ENCODE measurements at regions not wholly inside any gene's neighbourhood (a gene's known extent, or its start where the extent isn't known, plus 50 kb on each side); places are given as distances from the start of the nearest gene placed in this dataset.

DNA sequence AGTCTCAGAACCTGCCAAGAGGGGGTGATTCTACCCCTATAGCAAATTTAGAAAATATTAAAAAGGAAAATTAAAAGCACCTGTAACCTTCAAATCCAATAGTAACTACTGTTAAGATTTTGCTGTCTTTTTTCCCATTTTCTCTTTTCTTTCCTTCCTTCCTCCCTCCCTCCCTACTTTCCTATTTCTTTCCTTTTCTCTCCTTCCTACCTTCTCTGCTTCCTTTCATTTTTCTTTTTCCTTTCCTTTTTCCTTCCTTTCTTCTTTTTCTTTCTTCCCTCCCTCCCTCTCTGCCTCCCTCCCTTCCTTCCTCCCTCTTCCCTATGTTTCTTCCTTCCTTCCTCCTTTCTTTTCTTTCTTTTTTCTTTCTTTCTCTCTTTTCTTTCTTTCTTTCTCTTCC is 120.2 kb upstream of the KCTD7 start:
- TF ChIP-seq, protein P1, sequence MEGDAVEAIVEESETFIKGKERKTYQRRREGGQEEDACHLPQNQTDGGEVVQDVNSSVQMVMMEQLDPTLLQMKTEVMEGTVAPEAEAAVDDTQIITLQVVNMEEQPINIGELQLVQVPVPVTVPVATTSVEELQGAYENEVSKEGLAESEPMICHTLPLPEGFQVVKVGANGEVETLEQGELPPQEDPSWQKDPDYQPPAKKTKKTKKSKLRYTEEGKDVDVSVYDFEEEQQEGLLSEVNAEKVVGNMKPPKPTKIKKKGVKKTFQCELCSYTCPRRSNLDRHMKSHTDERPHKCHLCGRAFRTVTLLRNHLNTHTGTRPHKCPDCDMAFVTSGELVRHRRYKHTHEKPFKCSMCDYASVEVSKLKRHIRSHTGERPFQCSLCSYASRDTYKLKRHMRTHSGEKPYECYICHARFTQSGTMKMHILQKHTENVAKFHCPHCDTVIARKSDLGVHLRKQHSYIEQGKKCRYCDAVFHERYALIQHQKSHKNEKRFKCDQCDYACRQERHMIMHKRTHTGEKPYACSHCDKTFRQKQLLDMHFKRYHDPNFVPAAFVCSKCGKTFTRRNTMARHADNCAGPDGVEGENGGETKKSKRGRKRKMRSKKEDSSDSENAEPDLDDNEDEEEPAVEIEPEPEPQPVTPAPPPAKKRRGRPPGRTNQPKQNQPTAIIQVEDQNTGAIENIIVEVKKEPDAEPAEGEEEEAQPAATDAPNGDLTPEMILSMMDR (IDR thresholded peaks at IDR 0.05) = no peak
- TF ChIP-seq POLR2A (IDR thresholded peaks at IDR 0.05) (no peak), POLR2AphosphoS5 (IDR thresholded peaks at IDR 0.05) (no peak)
